Endometrial microvascular endothelial cells (primary cell): ENCODE measurements at regions not wholly inside any gene's neighbourhood (a gene's known extent, or its start where the extent isn't known, plus 50 kb on each side); places are given as distances from the start of the nearest gene placed in this dataset.

ENCODE experiments used
- in situ Hi-C: cut with HindIII; loops from 2 replicates; pipeline ENCODE4 v1.10.0; 2017; ENCODE audit warnings: low sequenced_read_pairs, low pct_unique_long_range_greater_than_20kb; ENCODE audit errors: inconsistent ontology term

DNA sequence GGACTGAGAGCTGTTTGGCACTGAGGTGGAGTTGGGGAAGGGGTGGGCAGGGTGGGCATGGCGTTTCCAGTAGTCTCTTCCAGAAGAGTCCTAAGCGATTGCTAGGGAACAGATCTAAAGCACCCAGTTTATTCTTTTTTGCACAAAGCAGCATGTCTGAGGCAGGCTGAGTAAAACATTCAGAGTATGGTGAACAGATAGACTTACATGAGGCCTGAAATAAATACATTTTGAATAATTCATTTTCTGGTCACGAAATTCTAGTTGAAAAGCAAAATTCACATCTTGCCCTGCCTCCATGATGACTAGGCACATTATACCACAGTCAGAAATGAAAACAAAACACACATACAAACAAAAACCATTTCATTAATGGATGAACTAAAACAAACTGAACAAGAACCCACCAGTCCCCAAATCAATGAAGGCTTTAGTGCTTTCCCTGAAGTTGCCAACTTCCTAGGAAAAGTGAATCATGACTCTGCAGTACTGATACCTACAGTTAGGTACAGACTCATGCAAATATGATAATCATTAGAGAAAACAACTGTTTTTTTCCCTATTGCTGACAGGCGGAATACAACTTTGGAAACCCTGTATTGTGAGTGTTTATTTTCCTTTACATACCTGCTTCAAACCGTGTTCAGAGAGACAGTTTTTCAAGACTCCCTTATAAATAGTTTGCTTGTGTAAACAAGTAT is 702.9 kb upstream of the POU3F2 start:
- in situ Hi-C loops: no loop called here

DNA sequence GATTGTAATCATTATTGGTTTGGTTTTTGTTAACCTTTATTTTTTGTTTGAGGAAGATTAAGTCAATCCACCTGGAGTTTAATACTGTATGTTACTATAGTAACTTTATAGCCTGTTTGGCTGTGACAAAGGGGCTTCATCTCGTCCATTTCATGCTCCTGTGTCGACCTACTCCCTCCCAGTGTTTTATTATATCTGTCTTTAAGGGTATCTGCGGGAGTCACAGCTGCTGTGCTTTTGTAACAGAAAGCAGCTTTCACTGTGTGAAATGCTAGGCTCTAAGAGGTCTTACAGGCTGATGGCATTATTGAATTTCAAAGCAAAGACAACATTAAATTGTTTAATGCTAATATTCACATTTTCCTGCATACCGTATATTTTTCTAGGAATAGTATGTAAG is 698.0 kb upstream of the POU3F2 start:
- in situ Hi-C loops: no loop called here

DNA sequence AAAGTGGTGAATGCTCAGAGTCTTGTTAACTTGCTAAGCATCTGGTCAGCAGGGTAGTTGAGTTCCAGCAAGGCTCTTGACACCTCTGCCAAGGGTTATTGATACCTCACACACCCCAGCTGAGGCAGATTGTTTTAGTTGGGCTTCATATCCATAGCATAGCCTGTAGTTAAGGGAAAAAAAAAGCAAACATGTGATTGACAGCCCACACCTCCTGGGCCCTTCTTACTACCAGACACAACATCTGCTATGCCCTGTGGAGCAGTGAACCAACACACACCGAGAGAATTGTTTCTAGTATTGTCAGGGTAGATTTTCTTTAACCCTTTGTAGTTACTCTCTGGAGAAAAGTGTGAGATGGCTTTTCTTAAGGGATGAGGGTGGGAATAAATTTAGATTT is 697.0 kb upstream of the POU3F2 start:
- in situ Hi-C loops: no loop called here

DNA sequence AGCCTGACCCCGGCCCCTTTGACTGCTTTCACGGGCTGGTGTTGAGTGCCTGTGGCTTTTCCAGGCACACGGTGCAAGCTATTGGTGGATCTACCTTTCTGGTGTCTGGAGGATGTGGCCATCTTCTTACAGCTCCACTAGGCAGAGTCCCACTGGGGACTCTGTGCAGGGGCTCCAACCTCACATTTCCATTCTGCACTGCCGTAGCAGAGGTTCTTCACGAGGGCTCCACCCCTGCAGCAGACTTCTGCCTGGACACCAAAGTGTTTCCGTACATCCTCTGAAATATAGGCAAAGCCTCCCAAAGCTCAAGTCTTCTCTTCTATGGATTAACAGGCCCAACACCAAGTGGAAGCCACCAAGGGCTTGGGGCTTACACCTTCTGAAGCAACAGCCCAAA is 691.5 kb upstream of the POU3F2 start:
- in situ Hi-C loops: no loop called here

DNA sequence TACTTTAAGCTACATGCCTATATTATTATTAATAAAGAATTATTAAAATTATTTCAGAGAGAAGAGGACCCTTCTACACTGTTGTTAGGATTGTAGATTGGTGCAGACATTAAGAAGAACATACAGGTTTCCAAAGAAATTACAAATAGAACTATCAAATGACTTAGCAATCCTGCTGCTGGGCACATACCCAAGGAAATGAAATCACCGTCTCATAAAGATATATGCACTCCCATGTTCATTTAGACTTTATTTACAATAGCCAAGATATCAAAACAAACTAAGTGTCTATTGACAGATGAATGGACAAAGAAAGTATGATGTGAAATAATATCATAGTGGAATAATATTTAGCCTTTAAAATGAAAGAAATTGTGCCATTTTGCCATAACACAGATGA is 687.7 kb upstream of the POU3F2 start:
- in situ Hi-C loops: no loop called here

DNA sequence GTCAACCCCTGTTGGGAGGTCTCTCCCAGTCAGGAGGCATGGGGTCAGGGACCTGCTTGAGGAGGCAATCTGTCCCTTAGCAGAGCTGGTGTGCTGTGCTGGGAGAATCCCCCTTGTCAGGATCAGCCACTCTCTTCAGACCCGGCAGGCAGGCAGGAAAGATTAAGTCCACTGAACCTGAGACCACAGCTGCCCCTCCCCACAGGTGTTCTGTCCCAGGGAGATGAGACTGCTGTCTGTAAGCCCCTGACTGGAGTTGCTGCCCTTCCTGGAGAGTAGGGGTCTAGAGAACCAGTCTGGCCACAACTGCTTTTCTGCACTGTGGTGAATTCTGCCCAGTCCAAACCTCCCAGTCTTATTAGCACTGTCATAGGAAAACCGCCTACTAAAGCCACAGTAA is 677.8 kb upstream of the POU3F2 start:
- in situ Hi-C loops: no loop called here

DNA sequence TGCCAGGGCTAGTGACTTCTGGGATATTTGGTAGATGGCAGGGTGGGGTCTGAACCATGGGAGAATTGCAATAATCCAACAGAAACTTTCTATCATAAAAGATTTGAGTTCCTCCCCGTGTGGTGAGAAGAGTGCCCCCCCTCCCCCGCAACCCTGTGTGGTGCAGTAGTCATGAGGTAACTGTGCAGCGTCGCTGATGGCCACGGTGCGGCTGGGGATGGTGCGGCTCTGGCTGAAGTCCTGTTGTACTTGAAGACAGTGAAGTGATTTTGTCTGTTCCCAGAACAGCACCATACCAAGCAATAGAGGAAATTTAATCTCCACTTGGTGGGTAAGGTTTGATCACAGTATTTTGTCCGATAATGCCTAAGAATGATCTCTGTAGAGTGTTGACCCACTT is 654.8 kb upstream of the POU3F2 start:
- in situ Hi-C loops: no loop called here

DNA sequence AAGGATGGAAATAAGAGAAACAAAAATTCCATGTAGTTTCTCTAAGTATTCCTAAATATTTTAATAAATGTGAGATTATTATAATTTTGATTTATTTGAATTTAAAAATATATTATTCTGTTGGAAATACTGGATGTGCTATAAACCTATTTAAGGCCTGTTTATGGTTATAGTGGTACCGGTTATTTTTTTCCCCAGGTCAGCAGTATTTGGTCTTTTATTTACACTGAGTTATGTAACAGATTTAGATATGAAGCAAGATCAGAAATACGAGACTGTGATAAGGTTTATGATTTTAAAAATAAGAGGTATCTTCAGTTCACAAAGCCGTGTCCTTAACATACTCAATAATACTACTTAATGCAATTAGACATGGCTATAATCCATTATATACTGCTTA is 634.3 kb upstream of the POU3F2 start:
- in situ Hi-C loops: no loop called here

DNA sequence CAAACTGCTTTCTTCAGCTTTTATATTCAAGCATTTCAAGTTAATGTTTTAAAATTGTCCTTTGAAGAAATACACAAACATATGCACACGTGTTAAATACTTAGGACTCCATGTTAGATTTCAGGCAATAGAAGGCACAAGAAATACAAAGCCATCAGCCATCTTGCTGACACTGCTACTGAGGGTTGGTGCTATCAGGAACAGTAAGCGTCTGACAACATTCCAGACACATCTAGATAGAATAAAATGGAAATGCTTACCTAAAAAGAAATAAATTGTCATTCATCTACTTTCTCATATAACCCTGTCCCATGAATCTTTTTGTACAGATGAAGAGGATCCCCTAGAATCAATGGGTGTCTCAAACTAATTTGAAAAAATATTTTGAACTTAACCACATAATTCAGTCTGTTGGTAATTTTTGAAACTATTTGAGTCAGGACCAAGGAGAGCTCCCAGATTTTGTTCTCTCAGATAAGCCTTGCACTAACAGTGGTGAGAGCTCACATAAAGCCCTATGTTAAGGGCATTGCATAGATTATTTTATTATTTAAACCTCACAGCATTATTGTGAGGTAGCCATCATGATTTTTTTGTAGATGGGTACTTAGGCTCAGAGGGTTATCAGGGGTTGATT is 631.1 kb upstream of the POU3F2 start:
- in situ Hi-C loops: no loop called here

DNA sequence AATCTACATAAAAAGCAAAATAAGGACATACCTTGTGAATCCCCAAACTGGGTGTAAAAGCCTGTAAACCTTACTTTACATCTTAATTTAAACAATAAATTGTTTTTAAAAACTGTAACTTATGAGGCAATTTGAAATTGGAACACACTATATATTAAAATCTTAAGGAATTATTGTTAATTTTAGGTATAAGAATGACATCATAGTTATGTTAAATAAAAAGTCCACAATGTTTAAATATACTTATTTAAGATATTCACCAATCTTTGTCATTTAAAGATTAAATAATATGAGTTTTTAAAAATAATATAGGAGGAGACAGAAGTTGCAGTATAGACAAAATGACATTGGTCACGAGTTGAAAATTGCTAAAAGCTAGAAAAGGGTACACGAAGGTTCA is 621.9 kb upstream of the POU3F2 start:
- in situ Hi-C loops: no loop called here

DNA sequence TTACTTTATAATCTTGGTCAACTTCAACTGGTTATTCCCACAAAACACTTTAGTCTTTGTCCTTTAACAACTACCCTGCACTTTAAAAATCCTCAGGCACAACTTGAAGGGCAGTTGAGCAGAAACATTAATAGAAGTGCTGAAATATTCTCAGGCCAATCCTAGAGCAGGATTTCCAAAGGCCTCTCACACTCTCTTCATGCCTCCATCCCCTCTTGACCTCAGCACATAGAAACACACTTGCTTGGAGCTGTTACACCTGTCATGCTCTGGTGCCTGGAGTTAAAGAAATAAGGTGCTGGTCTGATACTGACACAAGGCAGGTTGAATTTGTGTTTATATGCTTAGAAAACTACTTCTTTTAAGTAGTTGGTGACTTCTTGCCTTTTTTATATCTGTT is 618.8 kb upstream of the POU3F2 start:
- in situ Hi-C loops: no loop called here

DNA sequence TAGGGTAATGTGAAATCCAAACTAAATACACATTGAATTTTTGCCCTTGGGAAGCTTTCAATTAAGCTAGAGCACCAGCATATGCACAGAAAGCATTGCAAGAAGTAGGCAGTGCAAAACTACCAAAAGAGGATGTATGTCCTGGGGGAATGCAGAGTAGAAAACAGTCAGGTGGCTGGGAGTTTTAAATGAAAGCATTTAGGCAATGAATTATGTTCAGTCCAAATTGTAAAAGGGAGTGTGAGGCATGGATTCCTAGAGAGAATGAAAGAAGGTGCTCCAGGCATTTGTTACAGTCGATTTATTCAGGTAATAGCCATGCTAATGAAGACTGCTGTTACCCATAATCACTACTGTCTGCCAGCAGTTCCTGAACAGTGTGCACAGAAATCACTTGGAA is 604.1 kb upstream of the POU3F2 start:
- in situ Hi-C loops: no loop called here

DNA sequence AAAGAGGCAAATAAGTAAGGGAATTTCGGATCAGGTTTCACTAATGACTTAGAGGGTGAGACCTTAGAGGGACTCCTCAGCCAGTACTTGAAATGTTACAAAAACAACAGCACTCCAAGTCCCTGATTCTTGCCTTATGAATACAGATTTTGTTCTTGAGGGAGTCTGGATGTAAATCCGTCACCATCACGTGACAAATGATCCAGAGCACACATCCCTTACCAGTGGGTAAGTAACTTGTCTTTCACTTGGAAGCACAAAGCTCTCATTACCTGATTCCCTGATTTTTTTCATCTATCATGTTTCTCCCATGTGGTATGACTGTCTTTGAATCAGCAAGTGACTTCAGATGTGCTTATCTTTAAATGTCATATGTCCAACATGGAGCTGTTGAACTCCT is 595.3 kb upstream of the POU3F2 start:
- in situ Hi-C loops: no loop called here

DNA sequence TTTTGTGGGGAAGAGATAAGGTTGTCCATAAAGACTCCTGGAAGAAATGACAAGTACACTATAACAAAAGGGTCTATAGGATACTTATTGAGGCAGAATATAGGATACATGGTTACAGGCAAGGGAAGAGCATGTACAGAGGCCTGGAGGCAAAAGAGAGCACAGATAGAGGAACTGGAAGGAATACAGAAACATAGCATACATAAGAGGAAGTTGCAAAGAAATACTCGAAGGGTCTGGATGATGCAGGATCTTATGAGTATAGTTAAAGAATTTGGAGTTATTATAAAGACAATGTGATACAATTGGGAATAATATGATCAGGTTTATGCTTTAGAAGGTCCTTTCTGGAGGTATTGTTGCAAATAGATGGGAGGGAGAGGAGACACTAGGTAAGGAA is 592.7 kb upstream of the POU3F2 start:
- in situ Hi-C loops: no loop called here

DNA sequence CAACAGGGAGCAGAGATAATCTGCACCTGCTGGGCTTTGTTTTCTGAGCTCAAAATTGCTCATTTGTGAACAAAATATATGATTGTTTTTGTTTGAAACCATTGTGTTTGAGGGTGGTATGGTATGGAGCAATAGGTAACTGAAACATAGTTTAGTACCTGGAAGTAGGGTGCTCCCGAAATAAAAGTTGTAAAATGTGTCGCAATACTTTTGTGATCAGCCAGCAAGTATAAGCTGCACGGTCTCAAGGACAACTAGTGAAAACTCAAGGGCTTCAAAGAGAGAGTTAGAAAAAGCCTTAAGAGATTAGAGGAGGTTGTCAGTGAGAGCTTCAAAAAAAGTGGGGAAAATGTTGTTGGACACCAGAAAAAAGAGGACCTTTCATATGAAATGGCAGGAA is 579.8 kb upstream of the POU3F2 start:
- in situ Hi-C loops: no loop called here

DNA sequence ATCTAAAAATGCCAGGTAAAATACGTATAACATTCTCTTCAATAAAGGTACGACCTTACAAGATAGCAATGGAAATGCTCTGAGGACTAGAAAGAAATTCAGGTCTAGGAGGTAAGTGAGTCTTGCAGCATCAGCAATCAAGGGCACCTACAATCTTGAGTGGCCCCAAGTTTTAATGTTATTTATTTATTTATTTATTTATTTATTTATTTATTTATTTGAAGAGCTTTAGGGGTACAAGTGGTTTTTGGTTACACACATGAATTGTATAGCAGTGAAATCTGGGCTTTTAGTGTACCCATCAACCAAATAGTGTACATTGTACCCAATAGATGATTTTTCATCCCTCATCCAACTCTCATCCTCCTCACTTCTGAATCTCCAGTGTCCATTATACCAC is 574.0 kb upstream of the POU3F2 start:
- in situ Hi-C loops: no loop called here

DNA sequence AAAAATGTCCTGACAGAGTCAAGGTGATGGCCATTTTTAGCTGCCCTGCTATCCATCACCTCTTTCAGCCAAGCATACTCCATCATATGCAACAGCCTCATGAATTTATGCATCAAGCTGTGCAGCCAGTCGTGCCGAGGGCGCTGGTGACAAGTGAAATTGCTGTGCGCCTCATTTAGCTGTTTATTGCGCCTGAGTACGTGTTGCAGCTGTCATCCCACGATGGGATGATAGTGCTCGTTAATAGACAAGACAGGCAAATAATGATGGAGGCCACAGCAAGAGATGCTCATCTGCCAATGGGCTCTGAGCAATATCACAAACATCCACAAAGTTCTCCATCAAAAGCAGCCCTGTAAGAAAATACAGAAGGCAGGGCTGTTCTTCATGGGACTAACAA is 562.3 kb upstream of the POU3F2 start:
- in situ Hi-C loops: no loop called here

DNA sequence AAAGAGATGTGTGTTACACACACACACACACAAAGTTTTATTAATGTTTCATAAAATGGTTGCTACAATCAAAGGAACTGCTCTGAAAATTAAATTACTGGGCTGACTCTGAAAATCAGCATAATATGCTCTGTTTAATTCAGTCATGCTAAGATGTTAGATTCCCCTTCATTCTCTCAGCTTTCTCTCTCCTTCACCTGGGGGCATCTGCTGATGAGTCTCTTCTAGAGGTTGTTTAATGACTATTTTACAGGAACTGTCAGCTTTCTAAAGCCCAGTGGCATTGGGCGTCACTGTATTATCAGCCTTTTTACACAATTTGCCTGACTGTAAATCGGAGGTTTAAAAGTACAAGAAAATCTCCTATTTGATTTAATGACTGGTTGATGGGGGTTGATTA is 559.7 kb upstream of the POU3F2 start:
- in situ Hi-C loops: no loop called here

DNA sequence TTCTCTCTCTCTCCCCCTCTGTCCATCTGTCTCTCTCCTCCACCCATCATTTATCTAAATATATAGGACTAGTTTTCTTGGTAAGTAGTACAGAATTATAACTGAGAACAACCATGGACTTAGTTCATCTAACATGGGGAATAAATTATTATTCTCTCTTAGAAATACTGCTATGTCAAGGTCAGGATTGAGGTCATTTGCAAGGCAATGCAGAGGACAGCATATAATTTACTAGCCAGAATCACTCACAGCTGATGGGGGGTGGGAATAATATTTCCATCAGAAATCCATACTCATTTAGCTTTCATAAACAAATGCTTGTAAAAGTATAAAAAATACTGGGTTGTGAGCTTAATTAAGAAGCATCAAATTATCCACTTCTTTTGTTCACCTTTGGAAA is 553.9 kb upstream of the POU3F2 start:
- in situ Hi-C loops: no loop called here

DNA sequence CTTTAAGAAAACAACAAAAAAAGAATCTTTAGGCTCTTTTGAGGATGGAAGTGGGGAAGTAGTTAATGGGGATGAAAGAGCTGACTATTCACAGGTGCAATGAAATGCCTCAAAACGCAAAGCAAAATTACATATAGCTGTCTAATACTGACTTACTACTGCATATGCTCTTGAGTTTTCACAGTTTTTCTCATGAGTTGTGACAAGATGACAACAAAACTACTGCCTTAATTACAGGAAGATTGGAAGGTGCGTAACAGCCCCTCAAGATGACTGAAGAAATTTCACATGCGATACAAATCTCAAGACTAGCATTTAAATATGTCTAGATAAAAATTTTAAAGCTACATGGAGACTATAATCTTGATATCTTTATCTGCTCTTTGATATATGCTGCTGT is 547.8 kb upstream of the POU3F2 start:
- in situ Hi-C loops: no loop called here

DNA sequence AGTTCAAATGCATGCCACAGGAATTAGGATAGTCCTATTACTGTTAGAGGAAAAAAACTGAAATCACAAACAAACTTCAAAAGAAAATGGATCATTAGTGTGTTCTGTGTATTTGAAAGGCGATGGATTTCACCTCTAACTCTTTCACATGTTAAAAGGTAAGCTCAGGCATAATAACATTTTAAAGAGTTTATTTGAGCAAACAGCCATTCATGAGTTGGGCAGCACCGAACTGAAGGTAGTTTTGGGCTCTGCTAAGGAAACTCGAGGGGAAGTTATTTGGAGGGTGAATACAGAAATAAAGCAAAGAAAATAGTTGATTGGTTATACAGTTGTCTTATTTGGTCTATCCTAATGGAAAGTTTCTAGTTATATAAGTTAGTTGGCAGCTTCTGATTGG is 546.5 kb upstream of the POU3F2 start:
- in situ Hi-C loops: no loop called here
